HG02571 (cell line): ENCODE measurements at regions not wholly inside any gene's neighbourhood (a gene's known extent, or its start where the extent isn't known, plus 50 kb on each side); places are given as distances from the start of the nearest gene placed in this dataset.
"Not testable (repeated sequence)": the region's sequence is repeated elsewhere in the genome, so short reads cannot be mapped to it uniquely, and the experiment has no call there.

Experiments
- ATAC-seq: cut with Tn5 transposase; IDR thresholded peaks from one replicate; pipeline ENCODE4 v1.9.1; 2021; ENCODE audit warnings: mild to moderate bottlenecking, moderate library complexity; ENCODE audit not compliant: unreplicated experiment

GRCh38 chr4:138113819-138114400, 128.2 kb downstream of the SLC7A11 start:
- ATAC-seq, result no peak

- ATAC-seq, result not testable (repeated sequence)
These were observed 129.3 kb downstream of the SLC7A11 start for GRCh38 chr4:138112890-138113289.

- no peak for ATAC-seq
These were observed 129.8 kb downstream of the SLC7A11 start for GRCh38 chr4:138112389-138112788.

- no peak for ATAC-seq
These were observed 130.6 kb downstream of the SLC7A11 start for GRCh38 chr4:138111462-138112000.

GRCh38 chr4:138110815-138111214, 131.3 kb downstream of the SLC7A11 start:
- no peak for ATAC-seq

DNA sequence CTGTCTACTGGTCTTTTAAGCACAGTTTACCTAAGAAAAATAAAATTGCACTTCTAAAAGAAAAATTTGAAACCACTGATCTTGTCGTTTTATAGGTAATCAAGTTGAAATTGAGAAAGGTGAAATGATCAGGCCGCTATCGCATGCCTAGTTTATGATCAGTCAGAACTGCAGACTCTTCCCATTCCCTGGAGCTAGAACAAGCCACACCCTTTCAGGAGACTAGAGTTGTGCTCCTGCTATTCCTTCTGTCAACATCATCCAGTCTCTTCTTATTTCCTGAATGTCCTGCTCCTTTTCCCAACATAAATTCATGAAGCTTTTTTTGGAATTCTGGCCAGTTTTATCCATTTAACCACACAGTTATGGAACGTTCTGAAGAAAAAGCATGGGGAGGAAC, 135.1 kb downstream of the SLC7A11 start:
- no peak for ATAC-seq

DNA sequence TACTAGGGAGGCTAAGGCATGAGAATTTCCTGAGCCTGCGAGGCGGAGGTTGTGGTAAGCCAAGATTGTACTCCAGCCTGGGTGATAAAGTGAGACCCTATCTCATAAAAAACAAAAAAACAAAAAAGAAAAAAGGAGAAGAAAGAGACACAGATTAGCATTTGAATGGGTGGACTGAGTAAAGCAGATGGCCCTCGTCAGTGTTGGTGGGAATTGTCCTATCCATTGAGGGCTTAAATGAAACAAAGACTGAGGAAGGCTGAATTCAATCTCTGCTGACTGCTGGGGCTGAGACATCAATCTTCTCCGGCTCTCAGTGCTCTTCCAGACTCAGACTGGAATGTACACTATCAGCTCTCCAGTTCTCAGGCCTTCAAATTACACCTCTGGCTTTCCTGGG, 136.8 kb downstream of the SLC7A11 start:
- no peak for ATAC-seq

GRCh38 chr4:138104284-138104680, 137.9 kb downstream of the SLC7A11 start:
- ATAC-seq, result no peak

DNA sequence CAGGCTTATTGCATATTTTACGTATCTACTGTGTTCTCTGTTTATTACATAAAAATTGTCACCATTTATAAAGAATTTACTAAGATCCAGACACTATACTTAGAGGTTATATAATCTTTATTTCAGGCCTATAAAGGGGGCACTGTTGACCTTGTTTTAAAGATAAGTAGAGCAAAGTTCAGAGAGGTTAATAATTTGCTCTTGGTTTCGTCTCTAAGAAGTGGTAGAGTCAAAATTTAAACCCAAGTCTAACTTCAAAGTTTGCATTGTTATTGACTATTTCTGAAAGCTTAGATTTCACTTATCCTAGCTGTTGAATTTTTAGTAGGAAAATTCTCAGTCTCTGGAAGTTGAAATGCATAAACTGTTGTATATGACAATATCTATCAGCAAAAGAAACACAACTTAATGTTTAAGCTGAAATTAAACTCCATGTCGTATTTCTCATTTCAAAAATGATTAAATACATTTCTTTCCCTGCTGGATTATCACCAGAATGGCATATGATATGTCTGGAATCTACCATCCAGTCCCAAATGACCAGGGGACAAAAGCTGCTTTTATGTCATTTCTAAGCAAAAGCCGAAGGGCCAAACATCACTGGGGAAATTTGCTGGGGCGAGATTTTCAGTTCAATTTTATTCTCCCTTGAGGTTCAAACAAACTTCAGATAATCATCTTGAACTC, 138.4 kb downstream of the SLC7A11 start:
- no peak for ATAC-seq

DNA sequence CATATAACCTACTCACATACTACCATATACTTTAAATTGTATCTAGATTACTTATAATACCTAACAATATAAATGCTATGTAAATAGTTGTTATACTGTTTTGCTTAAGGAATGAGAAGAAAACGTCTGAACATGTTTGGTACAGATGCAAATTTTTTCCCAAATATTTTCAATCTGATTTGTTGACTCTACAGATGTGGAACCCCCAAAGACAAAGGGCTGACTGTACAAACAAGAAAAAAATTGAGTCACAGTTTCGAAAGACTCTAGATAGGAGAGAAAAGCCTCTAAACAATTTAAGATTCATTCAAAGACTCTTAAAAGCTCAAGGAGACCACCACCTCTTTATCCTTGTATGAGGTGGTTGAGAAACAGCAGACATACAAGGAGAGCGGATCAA, 142.8 kb downstream of the SLC7A11 start:
- ATAC-seq, result no peak

DNA sequence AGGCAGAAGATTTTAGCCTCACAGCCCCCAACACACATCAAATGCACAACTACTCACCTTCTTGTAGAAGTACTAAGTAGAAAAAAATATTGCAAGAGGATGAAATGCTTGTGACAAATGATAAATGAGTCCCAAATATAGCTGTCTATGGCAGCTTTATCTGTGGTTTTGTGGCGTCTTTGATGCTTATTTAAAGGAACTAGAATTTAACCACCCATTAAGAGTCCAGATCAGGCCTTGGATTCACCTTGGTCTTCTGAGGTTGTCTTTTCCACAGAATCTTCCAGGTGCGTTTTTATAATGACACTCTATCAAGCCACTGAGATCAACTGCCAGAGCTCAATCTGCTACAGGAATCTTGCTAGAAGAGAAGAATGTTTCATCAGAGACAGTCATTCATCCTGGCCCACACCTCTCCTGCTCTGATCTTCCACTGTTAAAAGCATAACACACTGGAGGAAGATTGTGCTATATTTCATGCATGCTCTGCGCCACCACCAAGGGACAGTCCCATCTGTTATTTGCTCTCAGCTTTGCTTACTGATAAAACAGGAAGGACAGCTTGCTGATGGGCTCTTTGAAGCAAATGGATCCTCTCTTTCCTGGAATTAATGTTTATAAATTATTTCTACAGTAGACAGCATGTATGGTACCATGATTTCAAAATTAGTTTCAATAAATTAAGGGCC, 144.1 kb downstream of the SLC7A11 start:
- ATAC-seq, result no peak

GRCh38 chr4:138096384-138097062, 145.6 kb downstream of the SLC7A11 start:
- no peak for ATAC-seq

- no peak for ATAC-seq
These were observed 146.8 kb downstream of the SLC7A11 start for GRCh38 chr4:138095378-138095777.

DNA sequence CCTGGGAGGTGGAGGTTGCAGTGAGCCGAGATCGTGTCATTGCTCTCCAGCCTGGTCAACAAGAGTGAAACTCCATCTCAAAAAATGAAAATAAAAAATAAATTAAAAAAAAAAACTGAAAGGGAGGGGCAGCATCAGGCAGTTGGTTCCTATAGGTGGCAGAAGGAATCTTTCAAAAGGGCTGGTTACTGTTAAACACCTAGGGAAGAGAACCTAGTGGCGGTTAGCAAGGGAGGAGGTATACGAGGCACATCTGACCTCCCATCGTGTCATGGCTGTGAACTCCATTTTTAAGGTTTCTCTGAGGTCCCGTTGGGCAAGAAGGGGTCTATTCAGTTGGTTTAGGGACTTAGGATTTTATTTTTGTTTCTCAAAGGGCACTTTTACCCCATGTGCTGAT, 150.1 kb downstream of the SLC7A11 start:
- ATAC-seq, result no peak

DNA sequence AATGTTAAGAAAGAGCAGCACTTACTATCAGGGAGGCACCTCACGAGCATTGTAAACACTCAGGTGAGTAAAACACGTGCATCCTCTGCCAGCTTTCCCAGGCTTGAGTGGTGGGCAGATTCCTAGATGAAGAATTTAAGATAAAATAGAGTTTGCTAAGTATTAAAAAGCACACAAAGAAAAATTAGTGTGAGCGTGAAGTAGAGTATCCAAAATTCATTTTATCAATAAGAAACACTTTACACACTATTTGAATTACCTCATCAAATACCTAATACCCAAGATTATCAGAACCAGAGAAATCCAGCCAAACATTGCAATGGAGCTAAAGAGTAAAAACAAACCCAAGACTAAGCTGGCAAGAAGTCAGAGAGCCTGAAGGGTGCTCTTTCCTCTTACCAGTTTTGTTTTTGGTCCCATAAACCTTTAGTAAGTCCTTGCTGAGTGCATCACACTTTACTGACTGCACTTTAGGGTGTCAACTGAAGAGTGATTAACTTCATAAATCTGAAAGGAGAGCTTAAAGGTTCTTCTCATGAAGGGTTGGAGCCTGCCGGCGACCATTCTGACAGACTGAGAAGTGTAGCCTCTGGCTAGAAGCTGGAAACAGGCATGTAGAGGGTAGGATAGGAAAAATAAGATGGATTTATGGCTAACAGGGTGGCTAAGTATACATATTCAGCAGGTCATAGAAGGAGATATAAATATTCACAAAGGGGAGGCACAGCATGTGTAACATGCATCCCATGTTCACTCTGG, 151.1 kb downstream of the SLC7A11 start:
- no peak for ATAC-seq

DNA sequence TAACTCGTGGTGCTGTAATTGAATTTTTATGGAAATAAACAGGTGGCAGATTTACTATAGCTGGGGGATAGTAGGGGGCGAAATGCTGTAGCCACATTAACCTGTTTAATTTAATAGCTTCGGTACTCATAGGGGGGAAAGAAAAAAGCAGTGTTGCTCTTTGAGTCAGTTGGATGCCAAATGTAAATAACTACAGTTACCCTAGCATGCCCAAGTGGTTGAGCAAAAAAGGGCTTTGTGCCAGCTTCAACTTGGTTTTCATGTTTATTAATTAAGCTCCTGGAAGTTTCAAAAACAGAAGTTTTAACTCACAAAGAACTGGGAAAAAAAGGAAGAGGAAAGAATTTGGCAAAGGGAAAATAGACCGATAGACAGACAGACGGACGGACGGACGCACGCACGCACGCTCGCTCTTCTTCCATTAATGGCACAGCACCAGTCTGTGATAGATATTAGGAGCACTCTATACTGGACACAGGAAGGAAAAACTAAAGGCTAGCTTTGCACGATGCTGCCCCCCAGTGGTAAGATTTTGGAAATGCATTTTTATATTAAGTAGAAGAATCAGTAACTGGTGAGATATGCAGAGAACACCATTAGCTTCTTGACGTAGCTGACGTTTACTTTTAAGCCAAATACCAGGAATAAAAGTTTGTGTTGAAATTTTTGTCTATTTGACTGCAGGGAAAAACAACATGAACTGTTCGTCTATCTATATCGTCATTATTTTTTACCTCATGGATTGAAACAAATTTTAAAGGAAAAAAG, 151.8 kb downstream of the SLC7A11 start:
- ATAC-seq, result peak; percentile 84

- ATAC-seq, result no peak
These were observed 153.5 kb downstream of the SLC7A11 start for GRCh38 chr4:138088449-138089208.

DNA sequence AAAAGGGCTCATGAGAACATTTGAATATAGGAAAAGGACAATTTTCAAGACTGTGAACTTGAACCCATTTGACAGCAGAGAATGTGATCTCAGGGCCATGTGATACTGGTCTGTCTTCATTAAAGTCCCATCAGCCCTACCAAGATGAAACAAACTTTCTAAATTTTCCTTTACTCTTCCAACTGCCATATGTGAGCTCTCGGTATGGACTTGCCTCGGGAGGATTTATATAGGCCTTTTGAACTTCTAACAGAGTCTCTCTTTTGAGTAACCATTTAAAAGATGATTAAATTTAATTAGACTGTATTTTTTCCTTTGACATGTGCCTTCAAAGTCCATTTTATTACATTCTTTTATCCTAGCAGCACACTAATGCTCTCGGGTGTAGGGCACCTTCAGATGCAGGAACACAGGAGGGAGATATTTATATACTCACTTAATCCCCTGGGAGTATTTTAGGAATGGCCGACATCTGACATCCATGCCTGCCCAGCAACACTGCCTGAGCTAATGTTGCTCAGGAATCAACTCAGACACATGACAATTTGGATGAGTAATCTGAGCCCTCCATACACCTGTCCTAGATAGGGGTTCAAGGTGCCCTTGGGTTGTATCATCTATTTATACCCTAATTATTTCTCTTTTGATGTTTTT, 155.0 kb downstream of the SLC7A11 start:
- ATAC-seq, result no peak

DNA sequence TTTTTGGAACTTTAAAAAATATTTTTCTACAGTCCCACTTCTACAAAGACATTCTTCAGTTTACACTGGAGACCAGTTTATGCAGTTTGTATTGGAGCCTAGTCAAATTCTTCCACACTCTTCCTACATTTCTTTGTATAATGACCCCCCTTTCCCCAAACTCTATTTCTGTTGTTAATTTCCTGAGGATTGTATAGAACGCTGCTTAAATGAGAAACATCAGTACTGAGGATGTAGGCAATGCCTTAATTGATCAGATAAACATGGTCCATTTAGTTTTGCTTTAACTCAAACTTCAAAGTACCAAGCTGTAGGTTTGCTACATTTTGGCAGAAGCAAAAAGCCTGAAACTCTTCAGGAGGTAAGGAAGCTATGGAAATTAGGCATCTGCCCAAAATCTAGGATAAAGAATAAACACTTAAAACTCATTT, 155.5 kb downstream of the SLC7A11 start:
- ATAC-seq, result no peak
